H9 (cell line): ENCODE measurements at regions not wholly inside any gene's neighbourhood (a gene's known extent, or its start where the extent isn't known, plus 50 kb on each side); places are given as distances from the start of the nearest gene placed in this dataset.

Source experiments
- DNase-seq: peaks from one replicate; pipeline ENCODE4 v3.0.0-alpha.2; 2017
- H2AFZ ChIP-seq: one replicate; pipeline ENCODE4 v1.6.1; 2013; ENCODE audit warnings: mild to moderate bottlenecking, low read length, control low read depth, moderate library complexity
- H2AK5ac ChIP-seq: 2 replicates; pipeline ENCODE4 v1.6.1; 2013; ENCODE audit warnings: low read length, control low read depth, mixed read lengths; ENCODE audit not compliant: insufficient read length
- H2BK120ac ChIP-seq: one replicate; pipeline ENCODE4 v1.6.1; 2013; ENCODE audit warnings: low read depth, mild to moderate bottlenecking, low read length, control low read depth, inconsistent platforms; ENCODE audit not compliant: poor library complexity, severe bottlenecking
- H2BK12ac ChIP-seq: 2 replicates; pipeline ENCODE4 v1.6.1; 2013; ENCODE audit warnings: low read length, control low read depth, mixed read lengths, low read depth; ENCODE audit not compliant: insufficient read length
- H2BK15ac ChIP-seq: 2 replicates; pipeline ENCODE4 v1.6.1; 2013; ENCODE audit warnings: low read depth, low read length, control low read depth
- H2BK20ac ChIP-seq: one replicate; pipeline ENCODE4 v1.6.1; 2013; ENCODE audit warnings: low read depth, mild to moderate bottlenecking, low read length, control low read depth, inconsistent platforms; ENCODE audit not compliant: poor library complexity, severe bottlenecking
- H2BK5ac ChIP-seq: 2 replicates; pipeline ENCODE4 v1.6.1; 2013; ENCODE audit warnings: low read length, control low read depth, mixed read lengths; ENCODE audit not compliant: insufficient read length
- H3K14ac ChIP-seq: 2 replicates; pipeline ENCODE4 v1.6.1; 2013; ENCODE audit warnings: low read length, control low read depth; ENCODE audit not compliant: insufficient read depth
- H3K18ac ChIP-seq: 2 replicates; pipeline ENCODE4 v1.6.1; 2013; ENCODE audit warnings: low read depth, mild to moderate bottlenecking, mixed read lengths, low read length, control low read depth; ENCODE audit not compliant: insufficient read length
- H3K23ac ChIP-seq: 2 replicates; pipeline ENCODE4 v1.6.1; 2013; ENCODE audit warnings: low read length, control low read depth, mixed read lengths, low read depth; ENCODE audit not compliant: insufficient read length
- H3K23me2 ChIP-seq: 2 replicates; pipeline ENCODE4 v1.6.1; 2013; ENCODE audit warnings: low read depth, mild to moderate bottlenecking, mixed read lengths, low read length, control low read depth; ENCODE audit not compliant: insufficient read length, poor library complexity, severe bottlenecking
- H3K27ac ChIP-seq: 2 replicates; pipeline ENCODE4 v1.5.1; 2013; ENCODE audit warnings: low read length, control low read depth, mixed read lengths, low read depth; ENCODE audit not compliant: insufficient read length
- H3K27me3 ChIP-seq: 2 replicates; pipeline ENCODE4 v1.6.1; 2013; ENCODE audit warnings: low read length, control low read depth, inconsistent platforms; ENCODE audit not compliant: insufficient read depth
- H3K4ac ChIP-seq: 2 replicates; pipeline ENCODE4 v1.6.1; 2013; ENCODE audit warnings: low read depth, mild to moderate bottlenecking, control low read depth, inconsistent platforms, low read length, moderate library complexity
- H3K4me1 ChIP-seq: 2 replicates; pipeline ENCODE4 v1.6.1; 2013; ENCODE audit warnings: low read length, control low read depth, inconsistent platforms; ENCODE audit not compliant: insufficient read depth
- H3K4me2 ChIP-seq: 2 replicates; pipeline ENCODE4 v1.6.1; 2013; ENCODE audit warnings: low read length, control low read depth, mixed read lengths; ENCODE audit not compliant: insufficient read length, insufficient read depth
- H3K56ac ChIP-seq: 2 replicates; pipeline ENCODE4 v1.6.1; 2013; ENCODE audit warnings: low read depth, mild to moderate bottlenecking, mixed read lengths, low read length, control low read depth; ENCODE audit not compliant: insufficient read length
- H3K79me1 ChIP-seq: 2 replicates; pipeline ENCODE4 v1.6.1; 2013; ENCODE audit warnings: low read depth, mild to moderate bottlenecking, moderate library complexity, low read length, control low read depth, inconsistent platforms; ENCODE audit not compliant: insufficient read depth, poor library complexity, severe bottlenecking
- H3K79me2 ChIP-seq: 2 replicates; pipeline ENCODE4 v1.6.1; 2013; ENCODE audit warnings: low read length, control low read depth, inconsistent platforms; ENCODE audit not compliant: insufficient read depth
- H3K9ac ChIP-seq: 2 replicates; pipeline ENCODE4 v1.6.1; 2013; ENCODE audit warnings: low read length, control low read depth, mixed read lengths; ENCODE audit not compliant: insufficient read length; ENCODE audit errors: extremely low read depth
- H3K9me3 ChIP-seq: one replicate; pipeline ENCODE4 v1.6.1; 2013; ENCODE audit warnings: low read depth, low read length, inconsistent platforms; ENCODE audit not compliant: control insufficient read depth
- H3T11ph ChIP-seq: one replicate; pipeline ENCODE4 v1.6.1; 2013; ENCODE audit warnings: mild to moderate bottlenecking, low read length, control low read depth, inconsistent platforms
- H4K20me1 ChIP-seq: one replicate; pipeline ENCODE4 v1.6.1; 2013; ENCODE audit not compliant: control insufficient read depth, insufficient read length, insufficient read depth
- H4K5ac ChIP-seq: 2 replicates; pipeline ENCODE4 v1.6.1; 2013; ENCODE audit warnings: low read depth, mild to moderate bottlenecking, mixed read lengths, low read length, control low read depth; ENCODE audit not compliant: insufficient read length
- H4K8ac ChIP-seq: replicated peaks from 2 replicates; pipeline ENCODE4 v1.6.1; 2013; ENCODE audit warnings: low read length, control low read depth, mixed read lengths, low read depth; ENCODE audit not compliant: insufficient read length
- H4K91ac ChIP-seq: 2 replicates; pipeline ENCODE4 v1.6.1; 2013; ENCODE audit warnings: low read depth, mild to moderate bottlenecking, moderate library complexity, mixed read lengths, low read length, control low read depth; ENCODE audit not compliant: insufficient read length
- H3K27ac Mint-ChIP-seq, 3 experiments: 2 replicates in 2 of 3; 3 replicates in 1 of 3; pipeline ENCODE4 v1.8.0; 2020 to 2021; ENCODE audit warnings: mixed read lengths in 3 of 3, mild to moderate bottlenecking in 1 of 3, moderate library complexity in 1 of 3
- H3K27me3 Mint-ChIP-seq: 2 replicates; pipeline ENCODE4 v1.8.0; 2021; ENCODE audit warnings: low read depth, mild to moderate bottlenecking, moderate library complexity, mixed read lengths
- H3K36me3 Mint-ChIP-seq, 3 experiments: 2 replicates in 2 of 3; 3 replicates in 1 of 3; pipeline ENCODE4 v1.8.0; 2020 to 2021; ENCODE audit warnings: low read depth in 3 of 3, mixed read lengths in 3 of 3; ENCODE audit not compliant: insufficient read depth in 1 of 3
- H3K4me1 Mint-ChIP-seq, 2 experiments: 2 replicates each; pipeline ENCODE4 v1.8.0; 2020; ENCODE audit warnings: mixed read lengths in 2 of 2
- H3K4me3 Mint-ChIP-seq, 2 experiments: 2 replicates in 1 of 2; 3 replicates in 1 of 2; pipeline ENCODE4 v1.8.0; 2020 to 2021; ENCODE audit warnings: mild to moderate bottlenecking in 2 of 2, mixed read lengths in 2 of 2, moderate library complexity in 1 of 2
- H3K9me3 Mint-ChIP-seq, 2 experiments: 2 replicates in 1 of 2; 3 replicates in 1 of 2; pipeline ENCODE4 v1.8.0; 2020; ENCODE audit warnings: mild to moderate bottlenecking in 2 of 2, mixed read lengths in 2 of 2, moderate library complexity in 1 of 2
- CTCF ChIP-seq: fragments of 200-600 bp; sonication (generic); conservative IDR thresholded peaks from 3 replicates; pipeline ENCODE4 v1.8.0; 2021; ENCODE audit warnings: antibody characterized with exemption, mild to moderate bottlenecking
- WGBS: extraction: QIAGEN DNeasy Blood & Tissue Kit; methylation state at CpG from one replicate; pipeline ENCODE4 v1.1.7; 2013; ENCODE audit warnings: missing lambda C conversion rate, low lambda C conversion rate, mixed read lengths; ENCODE audit not compliant: insufficient read length; ENCODE audit errors: extremely low coverage; 5-methylcytosine and 5-hydroxymethylcytosine counted together

DNA sequence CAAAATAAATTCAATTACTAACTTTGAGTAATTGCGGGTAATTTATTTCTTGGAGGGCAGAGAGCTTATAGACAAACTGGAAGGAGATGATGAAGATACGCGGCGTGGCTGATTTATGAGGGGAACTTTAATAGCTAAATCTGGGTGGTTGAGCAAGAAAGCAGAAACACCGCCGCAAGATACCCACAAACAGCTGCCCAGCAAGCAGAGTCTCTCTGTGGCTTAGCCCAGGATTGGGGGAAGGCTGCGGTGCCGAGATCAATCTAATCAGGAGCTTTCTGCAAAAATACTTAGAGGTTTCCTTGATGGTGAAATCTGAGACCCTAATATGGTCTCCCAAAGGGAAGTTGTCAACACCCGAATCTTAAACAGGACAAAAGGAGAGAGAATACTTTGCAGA lies 94.9 kb upstream of the MGMT start:
- H4K91ac ChIP-seq = no peak overlapping the region
- H3K4me1 ChIP-seq = no peaks in the 10 kb centered on the region
- H2BK15ac ChIP-seq = no peak overlapping the region
- no peak overlapping the region for H3K4me2 ChIP-seq
- Mint-ChIP-seq H3K27me3 (no peaks in the 10 kb centered on the region), H3K27ac (no peak overlapping the region), H3K4me3 (no peak overlapping the region), H3K4me1 (no peaks in the 10 kb centered on the region), H3K36me3 (no peaks in the 10 kb centered on the region), H3K9me3 (no peaks in the 10 kb centered on the region)
- H3K27ac ChIP-seq = no peak overlapping the region
- no peak overlapping the region for H2BK12ac ChIP-seq
- H4K5ac ChIP-seq = no peak overlapping the region
- no peak overlapping the region for H2BK20ac ChIP-seq
- no peak for TF ChIP-seq CTCF
- no peak overlapping the region for H3K18ac ChIP-seq
- no CpG with 5 or more reads among the region's 9 CpGs for WGBS
- H3K9me3 ChIP-seq = no peaks in the 10 kb centered on the region
- H3K23ac ChIP-seq = no peak overlapping the region
- H2AK5ac ChIP-seq = no peak overlapping the region
- H3K14ac ChIP-seq = no peak overlapping the region
- H2BK5ac ChIP-seq = no peak overlapping the region
- no peak for DNase-seq
- H3K79me1 ChIP-seq = no peaks in the 10 kb centered on the region
- no peaks in the 10 kb centered on the region for H3K27me3 ChIP-seq
- H4K8ac ChIP-seq = no peak overlapping the region
- H3K56ac ChIP-seq = no peak overlapping the region
- H2BK120ac ChIP-seq = no peak overlapping the region
- H3K9ac ChIP-seq = no peak overlapping the region
- H3K4ac ChIP-seq = no peak overlapping the region
- H2AFZ ChIP-seq = no peak overlapping the region
- no peak overlapping the region for H3T11ph ChIP-seq
- no peaks in the 10 kb centered on the region for H4K20me1 ChIP-seq
- no peaks in the 10 kb centered on the region for H3K23me2 ChIP-seq
- H3K79me2 ChIP-seq = no peaks in the 10 kb centered on the region
